ENCODE measurements at regions not wholly inside any gene's neighbourhood (a gene's known extent, or its start where the extent isn't known, plus 50 kb on each side); places are given as distances from the start of the nearest gene placed in this dataset.

DNA sequence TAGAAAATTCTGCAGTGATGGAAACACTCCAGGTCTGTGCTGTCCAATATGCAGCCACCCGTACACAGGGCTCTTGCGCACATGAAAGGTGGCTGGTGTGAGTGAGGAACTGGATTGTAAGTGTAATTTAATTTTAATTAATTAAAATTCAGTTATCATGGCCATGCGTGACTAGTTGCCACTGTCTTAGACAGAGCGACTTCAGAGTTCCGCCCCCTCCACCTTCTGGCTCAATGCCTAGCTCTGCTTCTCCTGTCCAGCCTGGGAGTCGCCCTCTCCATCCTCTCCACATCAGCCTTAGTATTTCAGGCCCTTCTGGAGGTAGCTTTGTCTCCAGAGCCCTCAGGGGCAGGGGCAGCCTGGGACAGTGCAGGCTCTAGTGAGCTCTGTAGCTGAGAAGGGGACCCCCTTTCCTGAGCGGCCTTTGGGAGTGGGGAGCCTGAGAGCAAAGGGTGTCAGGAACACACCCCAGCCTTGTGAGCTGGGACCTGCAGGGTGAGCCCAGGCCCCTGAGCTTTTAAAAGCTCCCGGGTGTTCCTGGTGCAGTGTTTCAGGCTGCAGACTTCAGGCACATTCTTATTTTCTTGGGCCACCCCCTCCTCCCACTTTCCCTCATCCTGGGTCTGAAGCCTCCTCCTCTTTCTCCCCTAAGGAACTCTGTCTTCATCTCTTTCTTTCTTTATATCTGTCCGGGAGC is 99.4 kb downstream of the IRF8 start:
- no peaks in the 10 kb centered on the region for H3K27me3 Mint-ChIP-seq
- no peak for ATAC-seq
- no peaks in the 10 kb centered on the region for H3K36me3 Mint-ChIP-seq
- peak overlapping the region; percentile 77 for H3K27ac Mint-ChIP-seq
- H3K4me1 Mint-ChIP-seq, result peaks cover 67% of the 10 kb centered on the region
- H3K9me3 Mint-ChIP-seq, result no peaks in the 10 kb centered on the region
- peak overlapping the region; percentile 11 for H3K4me3 Mint-ChIP-seq

- no peak for ATAC-seq
- H3K4me3 Mint-ChIP-seq, result peak overlapping the region; percentile 11
These were observed 100.1 kb downstream of the IRF8 start for GRCh38 chr16:85998868-85999729.

GRCh38 chr16:85999778-86000177 is 100.8 kb downstream of the IRF8 start:
- Mint-ChIP-seq H3K36me3 (no peaks in the 10 kb centered on the region), H3K4me1 (peaks cover 63% of the 10 kb centered on the region), H3K27ac (no peak overlapping the region), H3K4me3 (no peak overlapping the region), H3K27me3 (no peaks in the 10 kb centered on the region), H3K9me3 (no peaks in the 10 kb centered on the region)
- no peak for ATAC-seq

More at GRCh38 chr16:85998868-85999729, 100.1 kb downstream of the IRF8 start:
- Mint-ChIP-seq H3K36me3 (no peaks in the 10 kb centered on the region), H3K27me3 (no peaks in the 10 kb centered on the region), H3K27ac (peak overlapping the region; percentile 77), H3K4me1 (peaks cover 67% of the 10 kb centered on the region), H3K9me3 (no peaks in the 10 kb centered on the region)

DNA sequence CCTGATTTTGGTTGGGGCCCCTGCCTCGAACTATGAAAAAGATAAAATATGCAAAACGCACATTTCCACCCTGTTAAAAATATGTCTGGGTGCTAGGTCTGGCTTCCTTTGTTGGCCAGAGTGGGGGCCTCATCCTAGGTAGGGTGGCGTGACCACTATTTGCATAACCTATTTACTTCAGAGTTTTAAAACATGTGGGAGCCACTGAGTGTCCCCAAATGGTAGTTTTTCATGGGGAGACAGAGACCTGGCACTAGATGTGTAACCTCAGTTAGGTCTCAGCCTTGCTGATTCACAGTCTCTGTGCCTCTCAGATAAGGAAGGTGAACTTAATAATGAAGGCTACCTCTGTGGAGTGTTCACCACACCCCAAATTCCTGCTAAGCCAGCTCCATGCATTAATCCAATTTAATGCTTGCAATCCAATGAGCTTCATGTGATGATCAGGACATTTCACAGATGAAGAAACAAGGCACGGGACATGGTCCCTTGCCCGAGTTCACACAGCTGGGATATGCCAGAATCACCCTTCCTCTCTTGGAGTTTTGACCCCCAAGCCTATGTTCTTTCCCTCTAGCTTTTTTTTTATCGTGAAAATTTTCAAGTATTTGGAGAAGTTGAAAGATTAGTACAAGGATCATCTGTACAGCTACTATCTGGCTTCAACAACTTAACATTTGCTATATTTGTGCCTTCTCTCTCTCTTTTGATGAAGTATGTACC is 103.4 kb downstream of the IRF8 start:
- Mint-ChIP-seq H3K36me3 (no peaks in the 10 kb centered on the region), H3K27me3 (no peaks in the 10 kb centered on the region), H3K9me3 (no peaks in the 10 kb centered on the region), H3K27ac (peak overlapping the region; percentile 82), H3K4me1 (peaks cover 47% of the 10 kb centered on the region), H3K4me3 (peak overlapping the region; percentile 11)
- ATAC-seq, result peak; percentile 90

- no peaks in the 10 kb centered on the region for H3K36me3 Mint-ChIP-seq
- ATAC-seq, result no peak
- H3K27me3 Mint-ChIP-seq, result no peaks in the 10 kb centered on the region
- peaks cover 58% of the 10 kb centered on the region for H3K4me1 Mint-ChIP-seq
- H3K4me3 Mint-ChIP-seq, result no peak overlapping the region
- H3K27ac Mint-ChIP-seq, result no peak overlapping the region
- H3K9me3 Mint-ChIP-seq, result no peaks in the 10 kb centered on the region
These were observed 108.6 kb downstream of the IRF8 start for GRCh38 chr16:86007524-86007923.

- peak; percentile 74 for ATAC-seq
These were observed 111.7 kb downstream of the IRF8 start for GRCh38 chr16:86010680-86011141.

DNA sequence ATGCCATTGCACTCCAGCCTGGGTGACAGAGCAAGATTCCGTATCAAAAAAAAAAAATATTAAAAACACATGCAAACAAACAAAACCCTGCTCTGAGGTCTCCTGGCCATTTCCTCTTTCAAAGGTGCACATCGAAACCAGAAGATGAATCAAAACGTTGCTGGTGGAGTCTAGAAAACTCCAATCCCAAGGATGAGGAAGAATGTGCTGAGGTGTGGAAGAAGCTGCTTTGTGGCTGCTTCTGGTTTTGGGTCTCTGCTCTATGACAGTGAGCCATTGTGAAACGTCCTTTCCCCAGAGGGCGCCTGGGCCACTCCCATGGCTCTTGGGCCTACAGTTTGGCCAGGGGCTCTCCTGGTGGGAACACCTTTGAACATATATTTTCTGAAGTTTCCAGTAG is 112.6 kb downstream of the IRF8 start:
- Mint-ChIP-seq H3K4me1 (peaks cover 61% of the 10 kb centered on the region), H3K27ac (peak overlapping the region; percentile 62), H3K4me3 (no peak overlapping the region), H3K27me3 (no peaks in the 10 kb centered on the region), H3K9me3 (peaks cover 6% of the 10 kb centered on the region), H3K36me3 (peaks cover 7% of the 10 kb centered on the region)
- peak; percentile 68 for ATAC-seq

More at GRCh38 chr16:86010680-86011141, 111.7 kb downstream of the IRF8 start:
- Mint-ChIP-seq H3K27me3 (no peaks in the 10 kb centered on the region), H3K27ac (peak overlapping the region; percentile 62), H3K36me3 (peaks cover 7% of the 10 kb centered on the region), H3K9me3 (peaks cover 6% of the 10 kb centered on the region), H3K4me3 (no peak overlapping the region), H3K4me1 (peaks cover 56% of the 10 kb centered on the region)

DNA sequence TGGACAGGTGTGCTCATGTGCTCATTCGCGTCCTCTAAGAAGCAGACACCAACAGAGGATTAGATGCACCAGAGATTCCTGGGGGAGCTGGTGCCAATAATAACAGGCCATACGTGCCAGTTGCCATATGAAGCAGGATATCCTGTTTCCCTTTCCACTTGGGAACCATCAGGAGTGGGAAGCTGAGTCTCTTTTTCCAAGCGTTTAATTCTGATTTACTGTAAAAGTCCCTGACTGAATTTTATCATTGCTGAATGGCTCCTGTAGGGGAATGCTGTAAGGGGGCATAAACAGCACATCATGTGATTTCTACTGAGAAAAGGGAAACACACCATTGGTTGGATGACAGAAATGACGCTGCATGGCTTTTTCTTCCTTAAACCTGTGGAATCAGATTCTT is 113.3 kb downstream of the IRF8 start:
- Mint-ChIP-seq H3K4me1 (peaks cover 57% of the 10 kb centered on the region), H3K27me3 (no peaks in the 10 kb centered on the region), H3K36me3 (peaks cover 7% of the 10 kb centered on the region), H3K4me3 (no peak overlapping the region), H3K9me3 (peaks cover 6% of the 10 kb centered on the region), H3K27ac (peak overlapping the region; percentile 50)
- ATAC-seq, result no peak

- H3K27ac Mint-ChIP-seq, result no peak overlapping the region
- peaks cover under 1% of the 10 kb centered on the region for H3K27me3 Mint-ChIP-seq
- peak overlapping the region; percentile 0 for H3K4me3 Mint-ChIP-seq
- peaks cover 6% of the 10 kb centered on the region for H3K9me3 Mint-ChIP-seq
- ATAC-seq, result no peak
- H3K36me3 Mint-ChIP-seq, result peaks cover 7% of the 10 kb centered on the region
- peaks cover 47% of the 10 kb centered on the region for H3K4me1 Mint-ChIP-seq
These were observed 114.9 kb downstream of the IRF8 start for GRCh38 chr16:86013867-86014266.

DNA sequence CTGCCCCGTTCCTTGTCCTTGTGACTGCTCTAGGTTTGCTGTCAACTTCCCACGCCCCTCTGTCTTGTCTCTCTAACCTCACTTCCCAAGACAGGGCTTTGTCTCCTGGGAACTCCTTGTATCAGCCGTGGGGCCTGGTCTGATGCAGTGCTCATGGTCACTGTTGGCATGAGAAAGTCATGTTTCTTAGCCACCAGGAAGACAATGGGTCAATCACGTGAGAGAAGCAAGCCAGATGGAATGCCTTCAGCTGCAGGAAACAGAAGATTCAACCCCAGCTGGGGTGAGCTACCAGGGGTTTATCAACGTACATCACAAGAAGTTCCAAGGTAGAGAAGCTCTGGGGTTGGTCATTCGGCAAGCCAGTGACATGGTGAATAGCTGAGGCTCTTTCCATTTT is 116.6 kb downstream of the IRF8 start:
- Mint-ChIP-seq H3K4me1 (peaks cover 34% of the 10 kb centered on the region), H3K27ac (no peak overlapping the region), H3K27me3 (peaks cover 18% of the 10 kb centered on the region), H3K9me3 (peaks cover 11% of the 10 kb centered on the region), H3K36me3 (peaks cover 7% of the 10 kb centered on the region), H3K4me3 (no peak overlapping the region)
- no peak for ATAC-seq

GRCh38 chr16:86016201-86016965 is 117.4 kb downstream of the IRF8 start:
- peaks cover 24% of the 10 kb centered on the region for H3K27me3 Mint-ChIP-seq
- H3K4me3 Mint-ChIP-seq, result no peak overlapping the region
- H3K27ac Mint-ChIP-seq, result no peak overlapping the region
- ATAC-seq, result peak; percentile 58
- peaks cover 7% of the 10 kb centered on the region for H3K36me3 Mint-ChIP-seq
- H3K9me3 Mint-ChIP-seq, result peaks cover 11% of the 10 kb centered on the region
- H3K4me1 Mint-ChIP-seq, result peaks cover 26% of the 10 kb centered on the region

DNA sequence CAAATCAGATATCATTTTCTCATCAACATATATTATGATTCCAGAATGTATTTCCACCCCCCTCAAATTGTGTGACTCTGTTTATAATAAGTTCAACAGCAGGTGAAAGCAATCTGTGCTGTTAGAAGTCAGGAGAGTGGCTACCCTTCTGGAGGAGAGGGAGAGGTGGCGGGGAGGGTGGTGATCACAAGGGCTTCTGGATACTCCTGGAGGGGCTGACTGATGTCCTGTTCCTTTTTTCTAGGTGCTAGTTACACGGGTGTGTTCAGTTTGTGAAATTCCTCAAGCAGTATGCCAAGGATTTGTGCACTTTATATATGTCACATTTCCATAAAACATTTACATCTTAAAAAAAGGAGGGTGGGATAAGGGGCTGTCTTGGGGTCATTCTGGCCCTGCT is 119.1 kb downstream of the IRF8 start:
- H3K4me3 Mint-ChIP-seq, result no peak overlapping the region
- H3K4me1 Mint-ChIP-seq, result peaks cover 20% of the 10 kb centered on the region
- peak overlapping the region; percentile 34 for H3K27ac Mint-ChIP-seq
- ATAC-seq, result no peak
- H3K36me3 Mint-ChIP-seq, result peaks cover 7% of the 10 kb centered on the region
- peaks cover 11% of the 10 kb centered on the region for H3K9me3 Mint-ChIP-seq
- H3K27me3 Mint-ChIP-seq, result peaks cover 24% of the 10 kb centered on the region

- ATAC-seq, result peak; percentile 77
- peak overlapping the region; percentile 34 for H3K27ac Mint-ChIP-seq
- H3K4me3 Mint-ChIP-seq, result no peak overlapping the region
- peaks cover 6% of the 10 kb centered on the region for H3K36me3 Mint-ChIP-seq
- peaks cover 20% of the 10 kb centered on the region for H3K4me1 Mint-ChIP-seq
- peaks cover 24% of the 10 kb centered on the region for H3K27me3 Mint-ChIP-seq
- peaks cover 11% of the 10 kb centered on the region for H3K9me3 Mint-ChIP-seq
These were observed 119.5 kb downstream of the IRF8 start for GRCh38 chr16:86018487-86018886.

- peaks cover 20% of the 10 kb centered on the region for H3K4me1 Mint-ChIP-seq
- no peak for ATAC-seq
- H3K36me3 Mint-ChIP-seq, result peaks cover 5% of the 10 kb centered on the region
- peak overlapping the region; percentile 34 for H3K27ac Mint-ChIP-seq
- peaks cover 24% of the 10 kb centered on the region for H3K27me3 Mint-ChIP-seq
- peaks cover 10% of the 10 kb centered on the region for H3K9me3 Mint-ChIP-seq
- H3K4me3 Mint-ChIP-seq, result no peak overlapping the region
These were observed 120.0 kb downstream of the IRF8 start for GRCh38 chr16:86018941-86019340.

Measured in stimulated activated memory B cell treated with anti-CD40 and anti-IgM and Interleukin-4, amounts not matched to agents 10 μg/mL and 1 μg/mL and 100 μg/mL, for 72 hours (primary cell).